Stomach (tissue), 8 donors: ENCODE measurements at regions not wholly inside any gene's neighbourhood (a gene's known extent, or its start where the extent isn't known, plus 50 kb on each side); places are given as distances from the start of the nearest gene placed in this dataset.

Source experiments
- DNase-seq, 2 donors: peaks; one replicate each; pipeline versions ENCODE4 v3.0.0 to v3.0.0-alpha.2; 2013 to 2019
- H3K27ac ChIP-seq, 5 donors: fragments of 200-600 bp in 4 of 5; sonication (generic) in 4 of 5; one replicate each; pipeline ENCODE4 v1.5.1; 2013 to 2019; ENCODE audit warnings: mild to moderate bottlenecking in 1 of 5, moderate library complexity in 1 of 5
- H3K27me3 ChIP-seq, 3 donors: fragments of 200-600 bp; sonication (generic); one replicate each; pipeline ENCODE4 v1.5.1; 2017 to 2019; ENCODE audit warnings: mixed run types in 1 of 3
- H3K36me3 ChIP-seq, 4 donors: fragments of 200-600 bp; sonication (generic); 1 replicate in 3 of 4; 2 replicates in 1 of 4; pipeline ENCODE4 v1.5.1; 2016 to 2019
- H3K4me1 ChIP-seq, 4 donors: fragments of 200-600 bp; sonication (generic); one replicate each; pipeline ENCODE4 v1.5.1; 2016 to 2019
- H3K4me3 ChIP-seq, 4 donors: fragments of 200-600 bp; sonication (generic) in 3 of 4; one replicate each; pipeline ENCODE4 v1.5.1; 2016 to 2019; ENCODE audit warnings: mild to moderate bottlenecking in 1 of 4
- H3K9me3 ChIP-seq, 4 donors: fragments of 200-600 bp; sonication (generic); one replicate each; pipeline ENCODE4 v1.5.1; 2016 to 2019
- CTCF ChIP-seq, 7 experiments: fragments of 450-650 bp in 4 of 7; fragments of 200-600 bp in 3 of 7; sonication (generic) in 3 of 7; IDR thresholded peaks; one replicate each; pipeline ENCODE4 v1.5.1; 2016 to 2019; ENCODE audit warnings: antibody characterized with exemption in 7 of 7, control low read depth in 2 of 7, mild to moderate bottlenecking in 1 of 7
- EP300 ChIP-seq: sonication (generic); formaldehyde crosslinking; IDR thresholded peaks from one replicate; pipeline ENCODE4 v1.6.1; 2017; ENCODE audit warnings: antibody characterized with exemption
- POLR2A ChIP-seq, 4 donors: fragments of 450-650 bp; IDR thresholded peaks; one replicate each; pipeline ENCODE4 v1.6.1; 2016; ENCODE audit warnings: antibody characterized with exemption in 4 of 4, control low read depth in 2 of 4, mild to moderate bottlenecking in 1 of 4, moderate library complexity in 1 of 4
- POLR2AphosphoS5 ChIP-seq, 3 donors: sonication (generic); formaldehyde crosslinking; IDR thresholded peaks; one replicate each; pipeline ENCODE4 v1.6.1; 2016; ENCODE audit warnings: antibody characterized with exemption in 3 of 3
- WGBS, 5 donors: extraction: QIAGEN DNeasy Blood & Tissue Kit in 3 of 5; methylation state at CpG; one replicate each; pipeline versions ENCODE4 v1.1.5 to v1.1.7; 2013 to 2018; 5-methylcytosine and 5-hydroxymethylcytosine counted together
- intact Hi-C: fragments of 100-400 bp; cut with DNase I; formaldehyde crosslinking; loops from one replicate; pipeline ENCODE4 v1.15.1; 2023; ENCODE audit warnings: low total_unique reads
- donor health status: healthy with polysubstance abuse.
- donor health status: Bipolar disorder and iron deficiency.
- donor health status: healthy.

DNA sequence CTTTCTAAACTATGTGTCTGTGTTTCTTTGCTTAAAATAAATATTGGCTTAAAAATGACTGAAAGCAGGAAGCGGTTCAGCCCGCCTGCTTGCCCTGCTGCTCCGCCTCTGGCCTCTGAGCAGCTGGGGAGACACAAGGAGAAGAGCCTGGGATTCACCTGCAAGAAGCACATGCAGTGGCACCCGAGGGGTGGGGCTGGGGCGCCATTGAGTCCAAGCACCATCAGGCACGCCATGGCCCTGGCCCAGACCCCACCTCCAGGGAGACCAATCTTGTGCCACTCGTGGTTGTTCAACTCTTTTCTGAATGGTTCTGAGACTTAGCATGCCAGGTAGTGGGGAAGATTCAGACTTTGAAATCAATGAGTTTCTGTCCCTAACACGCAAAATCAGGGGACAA, 495.5 kb upstream of the MYT1L start:
- H3K4me3 ChIP-seq, result no peak overlapping the region
- peaks cover 0 to 3% (median 0%) of the 10 kb centered on the region in 3 donors for H3K27me3 ChIP-seq
- H3K27ac ChIP-seq, result no peak overlapping the region
- 42 to 61% (median 53%) methylated on average over 8 of the region's 8 CpGs for WGBS, 5 donors
- no peak for TF ChIP-seq EP300
- no peak for TF ChIP-seq CTCF (IDR thresholded peaks at IDR 0.05)
- no peak for TF ChIP-seq POLR2A (IDR thresholded peaks at IDR 0.05)
- no peak for TF ChIP-seq POLR2AphosphoS5 (IDR thresholded peaks at IDR 0.05)
- H3K4me1 ChIP-seq, result no peaks in the 10 kb centered on the region
- H3K9me3 ChIP-seq, result peaks cover 0 to 8% (median 2%) of the 10 kb centered on the region in 4 donors
- no peaks in the 10 kb centered on the region for H3K36me3 ChIP-seq
- intact Hi-C loops, result no loop called here
- peak in 1 of 2 donors; percentile 16 for DNase-seq

GRCh38 chr2:2826209-2826551, 495.1 kb upstream of the MYT1L start:
- 46 to 60% (median 57%) methylated on average over 14 of the region's 14 CpGs for WGBS, 5 donors
- Histone ChIP-seq H3K9me3 (peaks cover 0 to 12% (median 6%) of the 10 kb centered on the region in 4 donors), H3K27ac (no peak overlapping the region), H3K36me3 (no peaks in the 10 kb centered on the region), H3K4me1 (no peaks in the 10 kb centered on the region), H3K27me3 (no peaks in the 10 kb centered on the region), H3K4me3 (no peak overlapping the region)
- intact Hi-C loops, result no loop called here
- TF ChIP-seq CTCF (IDR thresholded peaks at IDR 0.05) (no peak), POLR2A (IDR thresholded peaks at IDR 0.05) (no peak), EP300 (no peak), POLR2AphosphoS5 (IDR thresholded peaks at IDR 0.05) (no peak)
- DNase-seq, result peak in 1 of 2 donors; percentile 17

- no peak for TF ChIP-seq POLR2AphosphoS5 (IDR thresholded peaks at IDR 0.05)
- no peak for TF ChIP-seq CTCF (IDR thresholded peaks at IDR 0.05)
These were observed 494.6 kb upstream of the MYT1L start for GRCh38 chr2:2825516-2826208.

GRCh38 chr2:2825062-2825461, 494.0 kb upstream of the MYT1L start:
- H3K9me3 ChIP-seq, result peaks cover 0 to 12% (median 9%) of the 10 kb centered on the region in 4 donors
- no peaks in the 10 kb centered on the region for H3K27me3 ChIP-seq
- peak in 1 of 2 donors; percentile 9 for DNase-seq
- H3K36me3 ChIP-seq, result no peaks in the 10 kb centered on the region
- no peaks in the 10 kb centered on the region for H3K4me1 ChIP-seq
- intact Hi-C loops, result no loop called here
- no peak for TF ChIP-seq POLR2A (IDR thresholded peaks at IDR 0.05)
- TF ChIP-seq POLR2AphosphoS5 (IDR thresholded peaks at IDR 0.05), result no peak
- H3K4me3 ChIP-seq, result no peak overlapping the region
- no peak overlapping the region for H3K27ac ChIP-seq
- WGBS, 5 donors, result 88 to 98% (median 97%) methylated on average over 9 of the region's 9 CpGs

More at GRCh38 chr2:2825516-2826208, 494.6 kb upstream of the MYT1L start:
- no peak overlapping the region for H3K27ac ChIP-seq
- no peaks in the 10 kb centered on the region for H3K36me3 ChIP-seq
- DNase-seq, result peak in 1 of 2 donors; percentile 22
- no peaks in the 10 kb centered on the region for H3K4me1 ChIP-seq
- intact Hi-C loops, result no loop called here
- no peaks in the 10 kb centered on the region for H3K27me3 ChIP-seq
- 91 to 92% (median 92%) methylated on average over 21 of the region's 21 CpGs for WGBS, 5 donors
- peaks cover 0 to 12% (median 9%) of the 10 kb centered on the region in 4 donors for H3K9me3 ChIP-seq
- H3K4me3 ChIP-seq, result no peak overlapping the region

- peaks cover 0 to 12% (median 9%) of the 10 kb centered on the region in 4 donors for H3K9me3 ChIP-seq
- no peaks in the 10 kb centered on the region for H3K36me3 ChIP-seq
- intact Hi-C loops, result no loop called here
- WGBS, 5 donors, result 74 to 89% (median 84%) methylated on average over 5 of the region's 5 CpGs
- no peaks in the 10 kb centered on the region for H3K27me3 ChIP-seq
- no peak overlapping the region for H3K27ac ChIP-seq
- no peaks in the 10 kb centered on the region for H3K4me1 ChIP-seq
- no peak for TF ChIP-seq CTCF (IDR thresholded peaks at IDR 0.05)
- TF ChIP-seq EP300, result no peak
- TF ChIP-seq POLR2AphosphoS5 (IDR thresholded peaks at IDR 0.05), result no peak
- TF ChIP-seq POLR2A (IDR thresholded peaks at IDR 0.05), result no peak
- no peak for DNase-seq
- H3K4me3 ChIP-seq, result no peak overlapping the region
These were observed 493.5 kb upstream of the MYT1L start for GRCh38 chr2:2824588-2824987.
